H4 (cell line): ENCODE measurements at regions not wholly inside any gene's neighbourhood (a gene's known extent, or its start where the extent isn't known, plus 50 kb on each side); places are given as distances from the start of the nearest gene placed in this dataset.
"Not testable (repeated sequence)": the region's sequence is repeated elsewhere in the genome, so short reads cannot be mapped to it uniquely, and the experiment has no call there.

Experiments
- DNase-seq: peaks from one replicate; pipeline ENCODE4 v3.0.0-alpha.2; 2015; ENCODE audit warnings: low spot score

DNA sequence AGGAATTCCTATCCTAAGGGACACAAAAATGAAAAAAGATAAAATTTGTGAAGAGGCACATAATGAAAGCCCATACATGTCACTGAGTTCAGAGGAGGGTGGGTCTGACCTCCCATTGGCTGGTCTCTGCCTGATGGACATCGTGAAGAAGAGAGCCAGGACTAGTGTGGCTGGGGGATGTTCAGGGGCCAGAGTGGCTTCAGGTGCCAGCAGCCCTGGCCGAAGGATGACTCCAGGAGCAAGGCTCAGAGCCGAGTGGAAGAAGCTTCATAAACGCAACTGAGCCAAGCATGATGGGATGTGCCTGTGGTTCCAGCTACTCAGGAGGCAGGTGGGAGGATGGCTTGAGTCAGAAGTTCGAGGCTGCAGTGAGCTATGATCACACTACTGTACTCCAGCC is 56.9 kb upstream of the ATP5PO start:
- no peak for DNase-seq

DNA sequence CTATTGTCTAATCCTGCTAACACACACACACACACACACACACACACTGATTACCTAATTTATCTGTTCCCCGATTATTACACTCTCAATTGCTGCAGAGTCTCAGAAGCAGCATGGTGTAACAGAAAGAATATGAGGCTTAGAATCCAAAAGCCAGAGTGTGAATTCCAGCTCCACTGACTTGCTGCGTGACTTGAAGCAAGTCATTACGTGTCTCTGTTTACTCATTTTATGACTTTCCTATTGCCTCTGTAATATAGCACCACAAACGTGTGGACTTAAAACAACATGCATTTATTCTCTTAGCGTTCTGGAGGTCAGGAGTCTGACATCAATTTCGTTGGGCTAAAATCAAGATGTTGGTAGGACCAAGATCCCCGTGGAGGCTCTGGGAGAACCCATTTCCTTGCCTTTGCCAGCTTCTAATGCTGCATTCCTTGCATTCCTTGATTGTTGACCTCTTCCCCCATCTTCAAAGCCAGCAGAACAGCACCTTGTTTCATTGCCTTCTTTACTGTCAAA is 55.9 kb upstream of the ATP5PO start:
- no peak for DNase-seq

DNA sequence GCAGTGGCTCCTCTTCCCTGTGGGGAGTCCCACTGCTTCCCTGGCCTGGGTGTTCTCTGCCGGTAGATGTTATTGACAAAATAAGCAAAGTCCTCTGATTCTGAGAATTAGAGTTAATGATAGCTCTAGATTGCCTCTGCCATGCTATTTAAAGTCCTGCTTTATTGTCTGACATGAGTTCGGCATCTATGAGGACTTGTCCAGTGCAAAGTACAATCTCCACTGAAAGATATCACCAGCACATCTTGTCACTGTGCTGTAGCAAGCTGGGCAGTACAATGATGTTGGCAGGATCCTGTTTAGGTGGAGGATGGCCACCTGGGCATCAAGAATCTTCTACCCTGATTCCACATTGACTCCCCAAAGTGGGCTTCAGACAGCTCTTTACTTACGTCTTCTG is 54.0 kb upstream of the ATP5PO start:
- DNase-seq = no peak

DNA sequence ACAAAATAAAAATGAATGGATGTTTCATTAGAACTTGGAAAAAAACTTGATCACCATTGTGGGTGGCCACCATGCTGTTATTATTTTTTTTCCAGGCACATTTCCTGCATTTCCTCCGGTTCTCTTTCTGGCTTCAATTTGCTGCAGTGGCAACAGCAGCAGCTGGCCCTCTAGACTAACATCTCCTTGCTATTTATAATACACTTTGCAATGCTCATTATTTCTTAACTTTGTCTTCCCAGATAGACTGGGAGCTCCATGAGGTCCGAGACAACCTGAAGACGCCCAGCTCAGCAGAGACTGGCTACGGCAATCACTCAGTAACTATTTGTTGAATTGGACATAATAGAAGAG is 53.4 kb upstream of the ATP5PO start:
- DNase-seq = no peak

DNA sequence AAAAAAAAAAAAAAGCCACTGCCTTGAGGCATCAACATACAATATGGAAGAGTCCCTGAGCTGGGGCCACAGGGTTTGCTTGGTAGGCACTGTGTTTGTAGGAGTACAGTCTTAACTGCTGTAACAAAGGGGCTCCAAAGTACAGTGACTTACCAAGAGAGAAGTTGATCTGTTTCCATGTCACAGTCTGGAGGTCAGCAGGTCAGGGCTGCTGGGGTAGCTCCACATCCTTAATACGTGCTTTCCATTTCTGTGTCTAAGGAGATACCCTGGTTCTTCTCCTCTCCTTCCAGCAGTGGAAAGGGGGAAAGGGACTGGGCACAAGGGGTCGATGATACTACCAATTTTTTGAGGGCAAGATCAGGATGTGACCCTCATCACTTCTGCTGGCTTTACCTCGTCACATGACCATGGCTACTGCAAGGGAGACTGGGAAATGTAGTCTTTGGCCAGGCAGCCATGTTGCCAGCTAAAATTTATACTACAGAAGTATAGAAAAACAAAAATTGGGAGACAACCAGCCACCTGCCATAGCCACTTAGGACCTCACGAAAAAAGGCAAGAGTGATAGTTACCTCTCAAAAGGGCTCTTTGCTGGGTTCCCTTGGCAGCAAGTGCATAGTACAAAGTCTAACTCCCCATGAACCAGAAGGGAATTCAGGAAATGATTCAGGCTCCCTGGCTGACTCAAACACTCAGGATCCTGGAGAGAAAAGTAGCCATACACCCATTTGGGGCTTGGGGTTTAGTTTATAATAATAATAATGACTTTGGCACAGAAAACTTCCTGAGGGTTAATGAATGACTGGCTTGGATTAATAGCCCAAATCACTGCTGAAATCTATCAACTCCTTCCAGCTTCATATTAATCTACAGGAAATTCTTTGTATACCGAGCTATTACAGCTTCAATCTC is 52.7 kb upstream of the ATP5PO start:
- peak; percentile 40 for DNase-seq

DNA sequence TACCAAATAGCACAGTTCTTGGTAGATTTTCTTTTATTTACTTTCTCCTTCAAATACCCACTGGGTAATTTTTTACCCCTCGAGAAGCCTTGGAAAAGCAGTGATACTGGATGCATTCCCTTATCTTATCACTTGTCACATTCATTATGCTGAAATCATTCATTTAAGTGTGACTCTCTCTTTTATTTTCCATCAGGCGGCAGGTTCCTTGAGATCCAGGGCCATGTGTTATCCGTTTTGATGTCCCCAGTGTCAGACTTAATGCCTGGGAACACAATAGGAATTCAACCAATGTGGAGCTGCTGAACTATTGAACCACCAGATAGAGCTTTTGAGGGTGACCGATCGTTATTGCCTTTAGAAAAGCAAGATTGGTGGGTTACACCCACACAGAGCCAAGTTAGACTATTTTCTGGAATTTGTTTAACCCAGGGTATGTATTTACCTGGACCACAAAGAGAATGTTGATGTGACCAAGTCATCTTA is 51.5 kb upstream of the ATP5PO start:
- no peak for DNase-seq

DNA sequence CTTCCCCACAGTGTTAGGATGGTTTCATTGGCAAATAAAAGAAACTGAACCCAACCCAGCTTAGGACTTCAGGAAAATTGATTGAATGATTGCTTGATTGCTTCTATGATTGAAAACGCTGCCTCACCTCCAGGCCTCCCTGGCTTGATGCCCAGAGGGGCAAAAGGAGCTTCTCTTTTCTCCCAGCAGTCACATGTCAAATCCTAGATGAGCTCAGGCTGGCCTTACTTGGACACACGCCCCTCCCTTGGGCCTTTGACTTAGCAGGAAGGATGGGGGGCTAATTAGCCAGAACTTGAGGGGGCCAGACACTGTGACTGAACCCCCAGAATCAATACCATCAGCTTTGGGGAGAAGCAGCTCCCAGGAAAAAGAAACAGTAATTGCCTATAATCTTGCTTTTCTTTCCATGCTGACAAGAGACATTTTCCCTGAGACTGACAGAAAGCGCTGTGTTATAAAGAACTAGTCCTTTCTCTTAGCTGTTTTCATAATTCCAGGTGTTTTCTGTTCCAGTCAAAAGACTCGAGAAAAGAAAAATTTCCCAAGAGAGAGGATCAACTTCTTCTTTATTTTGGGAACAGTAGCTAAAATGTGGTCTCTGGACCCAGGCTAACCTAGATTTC is 50.8 kb upstream of the ATP5PO start:
- no peak for DNase-seq

DNA sequence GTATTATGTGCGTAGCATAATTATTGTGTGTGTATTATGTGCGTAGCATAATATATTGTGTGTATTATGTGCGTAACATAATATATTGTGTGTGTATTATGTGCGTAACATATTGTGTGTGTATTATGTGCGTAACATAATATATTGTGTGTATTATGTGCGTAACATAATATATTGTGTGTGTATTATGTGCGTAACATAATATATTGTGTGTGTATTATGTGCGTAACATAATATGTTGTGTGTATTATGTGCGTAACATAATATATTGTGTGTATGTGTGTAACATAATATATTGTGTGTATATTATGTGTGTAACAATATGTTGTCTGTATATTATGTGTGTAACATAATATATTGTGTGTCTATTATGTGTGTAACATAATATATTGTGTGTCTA is 50.1 kb upstream of the ATP5PO start:
- DNase-seq = not testable (repeated sequence)
